ENCODE measurements at regions not wholly inside any gene's neighbourhood (a gene's known extent, or its start where the extent isn't known, plus 50 kb on each side); places are given as distances from the start of the nearest gene placed in this dataset.

DNA sequence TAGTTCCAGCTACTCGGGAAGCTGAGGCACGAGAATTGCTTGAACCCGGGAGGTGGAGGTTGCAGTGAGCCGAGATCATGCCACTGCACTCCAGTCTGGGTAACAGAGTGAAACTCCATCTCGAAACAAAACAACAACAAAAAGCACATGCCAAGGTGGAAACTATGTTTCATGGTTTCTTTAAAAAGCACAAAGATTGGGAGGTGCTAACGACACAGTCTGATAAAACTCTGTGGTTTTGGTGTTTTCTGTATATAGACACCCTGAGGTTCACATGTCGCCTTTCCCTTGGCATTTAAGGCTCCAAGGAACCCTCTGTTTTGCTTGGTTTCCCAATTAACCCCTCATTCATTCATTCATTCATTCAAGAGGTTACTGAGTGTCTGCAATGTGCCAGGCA, 253.4 kb upstream of the SULF2 start:
- TF ChIP-seq, protein P1, sequence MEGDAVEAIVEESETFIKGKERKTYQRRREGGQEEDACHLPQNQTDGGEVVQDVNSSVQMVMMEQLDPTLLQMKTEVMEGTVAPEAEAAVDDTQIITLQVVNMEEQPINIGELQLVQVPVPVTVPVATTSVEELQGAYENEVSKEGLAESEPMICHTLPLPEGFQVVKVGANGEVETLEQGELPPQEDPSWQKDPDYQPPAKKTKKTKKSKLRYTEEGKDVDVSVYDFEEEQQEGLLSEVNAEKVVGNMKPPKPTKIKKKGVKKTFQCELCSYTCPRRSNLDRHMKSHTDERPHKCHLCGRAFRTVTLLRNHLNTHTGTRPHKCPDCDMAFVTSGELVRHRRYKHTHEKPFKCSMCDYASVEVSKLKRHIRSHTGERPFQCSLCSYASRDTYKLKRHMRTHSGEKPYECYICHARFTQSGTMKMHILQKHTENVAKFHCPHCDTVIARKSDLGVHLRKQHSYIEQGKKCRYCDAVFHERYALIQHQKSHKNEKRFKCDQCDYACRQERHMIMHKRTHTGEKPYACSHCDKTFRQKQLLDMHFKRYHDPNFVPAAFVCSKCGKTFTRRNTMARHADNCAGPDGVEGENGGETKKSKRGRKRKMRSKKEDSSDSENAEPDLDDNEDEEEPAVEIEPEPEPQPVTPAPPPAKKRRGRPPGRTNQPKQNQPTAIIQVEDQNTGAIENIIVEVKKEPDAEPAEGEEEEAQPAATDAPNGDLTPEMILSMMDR (IDR thresholded peaks at IDR 0.05) = no peak
- no peak for TF ChIP-seq POLR2A (IDR thresholded peaks at IDR 0.05)
